Fibroblast of the aortic adventitia (primary cell): ENCODE measurements at regions not wholly inside any gene's neighbourhood (a gene's known extent, or its start where the extent isn't known, plus 50 kb on each side); places are given as distances from the start of the nearest gene placed in this dataset.
A peak's percentile ranks its signal among the peaks of the same experiment; 100 is the strongest.

ENCODE experiments used
- DNase-seq: peaks from one replicate; pipeline ENCODE4 v3.0.0-alpha.2; 2010; ENCODE audit warnings: low read depth
- H3K4me3 ChIP-seq: 2 replicates; pipeline ENCODE4 v1.5.1; 2011; ENCODE audit warnings: low read depth, mild to moderate bottlenecking, control low read depth, low read length, moderate library complexity
- TF ChIP-seq, protein P1 (sequence below): IDR thresholded peaks from 2 replicates; pipeline ENCODE4 v1.5.1; 2011; ENCODE audit warnings: mild to moderate bottlenecking, low read length, control low read depth, inconsistent platforms; ENCODE audit not compliant: insufficient read depth

DNA sequence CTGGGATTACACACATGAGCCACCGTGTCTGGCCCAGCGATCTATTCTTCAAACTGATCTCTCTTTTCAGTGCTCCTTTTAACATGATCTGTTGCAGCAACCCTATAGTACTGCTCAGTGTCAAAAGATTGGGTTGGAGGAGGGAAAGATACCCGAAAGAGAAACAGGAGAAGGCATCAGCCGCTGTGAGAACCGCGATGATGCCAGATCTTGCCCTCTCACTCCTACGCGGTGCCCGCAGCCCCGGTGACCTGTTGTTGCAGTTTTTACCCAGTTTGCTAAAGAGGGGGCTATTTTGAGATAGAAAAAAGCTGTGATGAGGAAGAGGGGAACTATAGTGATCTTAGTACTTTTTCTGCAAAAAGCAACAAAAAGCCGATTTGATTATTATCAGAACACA, 335.5 kb downstream of the KCNS3 start:
- DNase-seq, result no peak
- TF ChIP-seq, protein P1, sequence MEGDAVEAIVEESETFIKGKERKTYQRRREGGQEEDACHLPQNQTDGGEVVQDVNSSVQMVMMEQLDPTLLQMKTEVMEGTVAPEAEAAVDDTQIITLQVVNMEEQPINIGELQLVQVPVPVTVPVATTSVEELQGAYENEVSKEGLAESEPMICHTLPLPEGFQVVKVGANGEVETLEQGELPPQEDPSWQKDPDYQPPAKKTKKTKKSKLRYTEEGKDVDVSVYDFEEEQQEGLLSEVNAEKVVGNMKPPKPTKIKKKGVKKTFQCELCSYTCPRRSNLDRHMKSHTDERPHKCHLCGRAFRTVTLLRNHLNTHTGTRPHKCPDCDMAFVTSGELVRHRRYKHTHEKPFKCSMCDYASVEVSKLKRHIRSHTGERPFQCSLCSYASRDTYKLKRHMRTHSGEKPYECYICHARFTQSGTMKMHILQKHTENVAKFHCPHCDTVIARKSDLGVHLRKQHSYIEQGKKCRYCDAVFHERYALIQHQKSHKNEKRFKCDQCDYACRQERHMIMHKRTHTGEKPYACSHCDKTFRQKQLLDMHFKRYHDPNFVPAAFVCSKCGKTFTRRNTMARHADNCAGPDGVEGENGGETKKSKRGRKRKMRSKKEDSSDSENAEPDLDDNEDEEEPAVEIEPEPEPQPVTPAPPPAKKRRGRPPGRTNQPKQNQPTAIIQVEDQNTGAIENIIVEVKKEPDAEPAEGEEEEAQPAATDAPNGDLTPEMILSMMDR, result no peak
- H3K4me3 ChIP-seq, result no peak overlapping the region

DNA sequence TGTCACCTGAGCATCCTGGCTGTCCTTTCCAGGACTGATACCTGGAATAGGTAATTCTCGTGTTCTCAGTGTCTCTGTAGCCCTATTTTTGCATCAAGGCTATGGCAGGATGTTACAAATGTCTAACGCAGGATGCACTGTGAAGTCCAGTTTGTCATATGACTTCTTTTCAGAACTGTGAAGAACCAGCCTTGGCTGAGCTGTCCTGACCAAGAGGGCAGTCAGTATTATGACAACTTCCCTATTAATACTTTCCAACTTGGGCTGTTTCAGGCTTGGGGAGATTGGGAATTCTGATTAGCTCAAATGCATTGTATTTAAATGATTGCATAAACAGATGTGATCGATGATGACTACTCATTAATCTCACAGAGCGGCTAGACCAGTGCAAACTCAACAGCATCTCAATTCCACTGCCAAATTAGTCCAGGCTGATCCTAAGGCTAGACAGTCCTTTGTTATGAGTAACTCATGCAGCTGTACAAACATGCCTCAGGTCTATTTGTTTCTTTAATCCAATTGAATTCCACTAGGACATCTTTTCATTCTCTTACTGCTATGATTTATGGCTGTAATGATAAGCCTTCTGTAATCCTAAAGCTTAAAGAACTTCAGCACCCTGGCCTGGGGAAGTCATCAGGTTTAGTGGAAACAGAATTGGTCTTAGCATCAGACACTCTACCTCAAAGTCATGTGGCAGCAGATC, 331.6 kb downstream of the KCNS3 start:
- TF ChIP-seq, protein P1, result no peak
- H3K4me3 ChIP-seq, result no peak overlapping the region
- DNase-seq, result peak; percentile 98

DNA sequence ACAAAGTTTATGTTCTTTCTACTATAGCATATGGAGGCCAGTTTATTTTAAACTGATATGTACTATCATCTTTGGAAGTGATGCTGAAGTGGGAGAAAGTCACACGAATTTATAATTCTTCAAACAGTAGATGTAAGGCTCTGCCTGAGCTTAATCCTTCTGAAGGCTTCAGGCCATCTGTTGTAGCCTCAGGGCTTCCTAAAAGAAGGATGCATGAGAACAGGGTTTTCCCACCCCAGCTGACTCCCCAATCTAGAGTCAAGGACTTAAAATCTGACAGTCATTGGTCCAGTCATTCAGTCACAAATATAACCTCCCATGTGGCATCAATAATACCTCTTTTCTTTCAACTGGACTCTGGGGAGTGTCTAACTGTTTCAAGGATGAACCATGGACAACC, 330.5 kb downstream of the KCNS3 start:
- TF ChIP-seq, protein P1, result no peak
- DNase-seq, result no peak

DNA sequence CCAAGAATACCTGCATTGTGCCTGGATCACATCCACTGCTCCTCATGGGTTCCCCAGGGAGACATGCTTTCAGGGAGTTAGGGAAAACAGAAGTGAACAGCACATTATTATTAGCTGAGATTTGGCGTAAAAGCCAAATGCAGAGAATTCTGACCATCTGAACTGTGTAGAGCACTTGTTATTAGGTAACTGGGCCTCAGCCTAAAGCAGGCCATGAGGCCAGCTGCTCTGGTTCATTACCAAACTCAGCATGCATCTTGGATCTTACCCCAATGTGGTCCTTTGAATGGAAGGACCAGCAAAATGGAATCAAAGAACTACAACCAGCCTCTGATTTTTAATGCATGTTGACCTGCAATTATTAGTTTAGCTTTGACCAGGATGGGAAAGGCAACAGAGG, 322.3 kb downstream of the KCNS3 start:
- H3K4me3 ChIP-seq, result no peak overlapping the region
- TF ChIP-seq, protein P1, result no peak
- no peak for DNase-seq

More for the DNA sequence above, 330.5 kb downstream of the KCNS3 start:
- H3K4me3 ChIP-seq, result no peak overlapping the region

DNA sequence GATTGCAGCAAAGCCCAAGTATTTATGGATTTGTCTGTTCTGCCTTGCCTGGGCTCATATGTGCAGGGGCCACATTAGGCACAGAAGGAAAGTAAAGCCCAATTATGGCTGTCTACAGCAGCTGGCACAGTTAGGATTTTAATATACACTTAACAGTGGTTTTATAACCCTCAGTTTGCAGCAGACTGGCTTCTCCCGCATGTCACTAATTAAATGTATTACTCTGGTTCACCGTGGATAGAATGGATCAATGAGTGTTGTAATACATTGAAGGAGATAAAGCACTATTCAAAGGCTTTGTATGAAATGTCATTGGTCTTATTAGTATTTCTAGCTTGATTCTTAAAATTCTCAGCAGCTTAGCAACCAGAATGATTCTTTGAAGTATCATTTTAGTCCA, 320.2 kb downstream of the KCNS3 start:
- H3K4me3 ChIP-seq, result no peak overlapping the region
- no peak for DNase-seq
- TF ChIP-seq, protein P1, result no peak

DNA sequence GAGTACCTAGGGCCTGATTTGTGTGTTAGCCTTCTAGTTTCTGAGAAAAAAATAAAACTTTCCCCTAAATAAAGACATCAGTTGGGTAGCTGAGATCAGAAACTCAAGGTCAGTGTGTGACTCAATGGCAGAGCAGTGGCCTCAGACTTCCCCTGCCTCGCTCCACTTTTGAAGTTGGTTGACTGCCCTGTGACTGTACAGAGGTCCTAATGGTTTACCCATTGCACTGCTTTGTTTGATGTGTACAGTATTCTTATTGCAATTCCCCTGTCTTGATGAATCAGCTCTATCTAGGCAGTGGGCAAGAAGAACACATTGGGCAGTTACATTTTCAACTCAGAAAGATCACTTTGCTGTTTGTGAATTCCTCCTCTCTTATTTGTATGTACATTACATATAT, 315.7 kb downstream of the KCNS3 start:
- no peak for DNase-seq
- TF ChIP-seq, protein P1, result no peak
- no peak overlapping the region for H3K4me3 ChIP-seq
